Hematopoietic multipotent progenitor cell treated with erythropoietin and hydrocortisone succinate and interleukin-3 and kit ligand, for 15 days (in vitro differentiated cells): ENCODE measurements at regions not wholly inside any gene's neighbourhood (a gene's known extent, or its start where the extent isn't known, plus 50 kb on each side); places are given as distances from the start of the nearest gene placed in this dataset.

Experiments used
- DNase-seq: peaks from one replicate; pipeline ENCODE4 v3.0.0-alpha.2; 2015; ENCODE audit warnings: low spot score

DNA sequence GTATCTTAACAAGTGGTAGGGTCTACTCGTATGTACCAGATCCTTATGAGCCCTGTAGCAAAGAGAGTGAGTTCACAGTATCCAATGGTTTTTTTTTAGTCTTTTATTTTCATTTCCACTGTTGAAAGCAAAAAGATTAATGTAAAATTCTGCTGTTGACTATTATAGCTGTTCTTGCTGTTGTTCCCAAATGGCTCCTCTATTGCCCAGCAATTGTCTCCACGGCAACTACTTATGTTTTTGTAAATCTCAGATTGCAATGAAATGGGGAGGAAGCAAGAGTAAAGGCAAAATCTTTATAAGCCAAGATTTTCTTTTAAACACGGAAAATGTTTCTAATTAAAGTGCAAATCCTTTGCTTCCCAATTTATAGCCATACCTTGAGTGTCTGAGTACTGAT is 406.1 kb downstream of the EPM2A start:
- no peak for DNase-seq

DNA sequence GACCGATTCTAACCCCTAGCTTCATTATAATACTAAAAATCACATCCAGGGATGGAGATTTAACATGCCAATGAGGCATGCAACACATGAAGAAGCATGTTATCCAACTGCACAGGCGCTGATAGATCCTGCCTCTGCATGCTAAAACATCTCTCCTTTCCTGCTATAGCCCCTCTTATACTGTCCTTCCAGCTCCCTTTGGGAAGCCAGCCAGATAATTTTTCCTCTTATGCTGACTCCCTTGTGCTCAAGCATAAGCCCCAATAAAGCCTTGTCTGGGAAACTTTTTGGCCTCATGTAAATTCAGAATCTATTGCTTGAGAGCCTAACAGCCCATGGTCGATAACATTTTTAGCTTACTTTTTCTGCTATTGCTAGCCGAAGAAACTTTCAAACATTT is 404.3 kb downstream of the EPM2A start:
- DNase-seq: no peak

- no peak for DNase-seq
Measured at GRCh38 chr6:145332011-145332410, 403.3 kb downstream of the EPM2A start.

DNA sequence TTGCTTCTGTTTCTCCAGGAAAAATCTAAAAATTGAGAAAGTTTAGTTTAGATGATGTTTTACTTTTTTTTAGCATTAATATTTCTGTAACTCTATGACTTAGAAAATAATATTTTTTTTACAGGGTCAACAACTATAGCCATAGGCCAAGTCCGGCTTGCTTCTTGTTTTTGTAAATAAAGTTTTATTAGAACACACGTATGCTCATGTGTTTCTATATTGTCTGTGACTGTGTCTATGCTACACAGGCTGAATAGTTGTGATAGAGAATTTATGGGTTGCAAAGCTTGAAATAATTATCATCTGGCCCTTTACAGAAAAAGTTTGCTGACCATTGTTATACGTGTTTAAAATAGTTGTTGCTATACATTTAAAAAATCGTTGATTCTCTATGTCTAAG is 399.2 kb downstream of the EPM2A start:
- DNase-seq: no peak

- DNase-seq: no peak
Measured at GRCh38 chr6:145339089-145339488, 396.2 kb downstream of the EPM2A start.

DNA sequence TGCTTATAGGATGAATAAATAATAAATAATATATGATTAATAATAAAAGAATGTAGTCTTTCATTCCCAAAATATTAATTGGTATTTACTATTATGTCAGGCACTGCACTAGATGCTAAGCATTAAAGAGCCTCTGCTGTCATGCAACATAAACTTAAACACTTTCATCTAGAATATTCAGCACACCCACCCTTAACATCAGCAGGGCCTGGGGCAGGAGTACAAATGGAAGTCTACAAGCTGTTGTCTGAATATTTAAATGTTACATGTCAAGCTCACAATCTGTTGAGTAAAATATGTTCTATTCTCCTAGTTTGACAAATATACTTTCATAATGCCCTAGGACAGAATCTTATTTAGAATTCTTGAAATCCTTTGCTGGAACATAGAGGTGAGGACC is 395.1 kb downstream of the EPM2A start:
- DNase-seq: no peak

GRCh38 chr6:145345094-145345493 is 390.2 kb downstream of the EPM2A start:
- no peak for DNase-seq

- no peak for DNase-seq
Measured at GRCh38 chr6:145347216-145347615, 388.1 kb downstream of the EPM2A start.

DNA sequence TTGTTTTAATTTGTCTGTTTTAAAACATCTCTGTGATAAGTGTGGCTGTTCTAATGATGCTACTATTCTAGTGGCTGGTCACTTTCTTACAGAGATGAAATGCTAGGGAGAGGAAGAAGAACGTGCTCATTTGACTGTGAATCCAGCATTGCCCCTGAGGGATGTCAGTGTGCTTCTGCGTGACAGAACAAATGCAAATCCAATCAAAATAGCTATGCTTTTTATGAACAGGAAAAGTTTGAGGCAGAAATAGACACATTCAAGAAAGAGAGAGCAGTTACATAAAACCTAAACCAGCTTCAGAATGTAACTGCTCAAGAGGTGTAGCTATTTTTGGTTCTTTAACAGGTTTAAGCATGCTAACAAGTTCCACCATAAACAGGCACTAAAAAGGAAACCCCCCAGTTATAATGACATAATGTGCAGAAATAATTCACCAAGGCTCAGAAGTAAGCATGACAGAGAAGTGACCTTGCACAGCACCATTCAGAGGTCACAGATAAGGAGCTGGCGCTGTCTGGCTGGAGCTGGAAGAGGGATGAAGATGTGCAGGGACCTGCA is 385.3 kb downstream of the EPM2A start:
- no peak for DNase-seq

DNA sequence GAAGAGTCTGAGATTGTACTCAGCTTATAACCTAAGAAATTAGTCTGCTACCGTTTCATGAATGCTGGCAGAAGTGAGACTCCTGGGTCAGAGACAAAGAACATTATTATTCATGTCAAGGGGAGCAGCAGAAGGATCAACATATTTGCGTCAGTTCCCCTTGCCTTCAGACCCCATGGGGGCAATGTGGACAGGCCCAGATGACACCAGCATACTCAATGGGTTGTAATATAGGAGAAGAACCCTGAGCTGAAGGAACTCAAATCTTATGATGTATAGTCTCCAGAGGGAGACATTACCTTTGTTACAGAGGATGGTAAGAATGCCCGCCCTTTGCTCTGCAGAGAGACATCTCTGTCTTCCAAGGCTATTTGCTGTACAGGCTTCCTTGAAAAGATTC is 384.4 kb downstream of the EPM2A start:
- no peak for DNase-seq

DNA sequence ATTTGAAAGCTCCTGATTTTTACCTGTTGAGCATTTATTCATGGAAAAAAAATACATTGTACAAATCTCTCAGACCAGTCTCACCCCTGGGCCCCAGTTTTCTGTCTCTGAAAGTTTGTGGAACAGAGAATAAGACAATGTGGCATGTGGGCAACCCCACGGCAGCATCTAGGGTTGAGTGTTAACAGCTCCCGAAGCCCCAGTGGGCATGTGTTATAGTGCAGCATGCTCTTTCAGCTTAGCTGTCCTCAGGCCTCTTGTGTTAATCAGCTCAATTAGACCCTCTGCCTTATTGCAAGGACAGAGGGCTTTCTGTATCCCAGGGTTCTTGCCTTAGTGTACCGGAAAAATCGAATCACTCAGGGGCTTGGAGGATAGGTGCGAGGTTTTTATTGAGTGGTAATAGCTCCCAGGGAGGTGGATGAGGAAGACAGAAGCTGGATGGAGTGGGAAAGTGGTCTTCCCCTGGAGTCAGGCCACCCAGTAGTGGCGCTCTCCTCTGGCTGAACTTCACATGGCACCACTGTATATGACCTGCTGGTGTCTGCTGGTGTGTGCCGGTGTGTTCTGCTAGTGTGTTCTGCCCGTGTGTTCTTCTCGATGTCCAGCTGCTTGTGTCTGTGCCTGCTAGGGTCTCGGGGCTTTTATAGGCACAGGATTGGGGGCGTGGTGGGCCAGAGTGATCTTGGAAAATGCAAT is 382.8 kb downstream of the EPM2A start:
- no peak for DNase-seq

DNA sequence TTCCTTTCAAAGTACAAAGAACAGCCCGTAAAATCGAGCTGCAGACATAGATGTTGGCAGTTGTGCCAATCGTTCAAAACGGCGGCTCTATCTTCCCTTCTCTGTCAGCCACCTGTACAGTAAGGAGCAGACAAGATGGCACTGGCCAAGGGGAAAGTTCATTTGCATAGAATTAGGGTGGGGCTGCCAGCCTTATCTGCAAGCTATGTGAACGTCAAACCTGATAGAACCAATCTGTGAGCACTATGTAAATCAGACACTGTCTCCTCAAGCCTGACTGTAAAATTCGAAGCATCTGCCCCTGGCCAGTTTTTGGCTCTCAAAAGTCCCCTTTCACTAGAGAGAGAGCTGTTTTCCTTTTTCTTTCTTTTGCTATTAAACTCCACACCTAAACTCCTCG is 374.5 kb downstream of the EPM2A start:
- no peak for DNase-seq

DNA sequence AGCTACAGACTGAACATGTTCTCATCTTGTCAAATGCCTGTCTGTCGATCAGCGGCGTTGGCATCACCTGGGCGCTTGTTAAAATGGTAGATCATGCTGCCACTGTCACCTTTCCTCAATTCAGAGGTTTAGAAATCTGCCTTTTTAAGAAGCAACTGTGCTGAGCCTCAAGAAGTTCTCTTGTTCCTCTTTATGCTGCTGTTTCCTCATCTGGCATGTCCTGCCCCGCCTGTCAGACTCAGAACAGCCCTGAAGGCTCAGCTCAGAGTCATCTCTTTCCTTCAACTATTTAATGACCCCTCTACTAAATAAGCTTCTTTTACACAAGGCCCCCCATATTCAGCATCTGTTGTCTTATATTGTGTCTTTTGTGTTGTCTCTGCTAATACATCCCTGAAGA is 368.2 kb downstream of the EPM2A start:
- DNase-seq: no peak

- DNase-seq: no peak
Measured at GRCh38 chr6:145368075-145368474, 367.2 kb downstream of the EPM2A start.

- no peak for DNase-seq
Measured at GRCh38 chr6:145370559-145370958, 364.8 kb downstream of the EPM2A start.

- DNase-seq: no peak
Measured at GRCh38 chr6:145372671-145373151, 362.6 kb downstream of the EPM2A start.

- no peak for DNase-seq
Measured at GRCh38 chr6:145373826-145374225, 361.5 kb downstream of the EPM2A start.

DNA sequence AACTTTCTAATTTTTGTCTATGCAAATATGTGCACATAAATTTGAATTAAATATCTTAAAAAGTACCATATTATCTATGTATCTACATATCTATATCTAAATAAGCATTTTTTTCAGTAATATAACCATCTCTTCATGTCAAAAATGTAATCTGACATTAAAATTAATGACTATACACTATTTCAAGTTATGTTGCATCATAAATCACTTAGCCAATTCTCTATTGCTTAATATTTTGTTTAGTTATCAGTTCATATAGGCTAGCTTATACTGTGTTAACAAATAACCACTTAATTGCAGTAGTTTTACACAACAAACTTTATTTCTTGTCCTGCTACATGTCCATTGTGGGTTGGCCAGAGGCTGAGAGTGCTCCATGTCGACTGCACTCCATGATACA is 360.8 kb downstream of the EPM2A start:
- DNase-seq: no peak

- DNase-seq: no peak
Measured at GRCh38 chr6:145375502-145375901, 359.8 kb downstream of the EPM2A start.

DNA sequence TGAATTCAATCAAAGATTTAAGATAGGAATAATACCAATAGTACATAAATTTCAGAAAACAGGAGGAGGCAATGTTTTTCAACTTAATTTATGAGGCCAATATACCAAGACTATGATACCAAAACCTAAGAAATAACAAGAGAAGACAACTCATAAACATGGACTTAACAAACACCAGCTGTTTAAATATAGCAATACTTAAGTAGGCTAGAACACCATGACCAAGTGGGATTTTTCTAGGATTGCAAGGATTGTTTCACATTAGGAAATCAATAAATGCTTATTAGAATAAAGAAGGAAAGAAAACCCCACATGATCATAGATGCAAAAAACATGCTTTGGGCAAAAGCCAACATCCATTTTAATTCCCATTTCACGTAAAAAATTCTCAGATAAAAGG is 355.1 kb downstream of the EPM2A start:
- no peak for DNase-seq

GRCh38 chr6:145381941-145382340 is 353.4 kb downstream of the EPM2A start:
- no peak for DNase-seq

GRCh38 chr6:145383428-145383827 is 351.9 kb downstream of the EPM2A start:
- no peak for DNase-seq

DNA sequence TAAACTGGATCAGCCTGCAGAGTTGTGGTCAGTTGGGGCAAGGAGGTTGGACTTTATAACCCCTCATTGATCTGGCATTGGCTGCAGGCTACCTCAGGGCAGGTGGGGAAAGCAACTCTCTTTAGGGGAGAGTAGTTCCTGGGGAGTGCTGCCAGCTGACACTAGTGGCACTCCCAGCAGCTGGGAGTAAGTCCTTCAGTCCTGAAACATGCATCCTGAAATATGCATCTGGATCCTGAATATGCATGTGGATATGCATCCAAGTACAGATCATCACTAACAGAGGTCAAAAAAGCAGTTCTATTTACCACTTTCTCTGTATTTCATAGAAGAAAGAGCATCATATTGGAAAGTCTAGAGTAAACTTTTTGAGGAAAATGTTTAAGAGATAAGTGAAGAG is 350.8 kb downstream of the EPM2A start:
- no peak for DNase-seq

- DNase-seq: no peak
Measured at GRCh38 chr6:145396499-145396898, 338.8 kb downstream of the EPM2A start.
